ENCODE measurements at regions not wholly inside any gene's neighbourhood (a gene's known extent, or its start where the extent isn't known, plus 50 kb on each side); places are given as distances from the start of the nearest gene placed in this dataset.

- no TSS peak for BruUV-seq (replicated peaks)
- Histone ChIP-seq H3K4me2 (ENCODE audit: insufficient read depth, low read length) (no peak overlapping the region), H3K36me3 (ENCODE audit: control insufficient read depth in 2 of 2, extremely low read depth in 1 of 2, insufficient read depth in 2 of 2, low read length in 2 of 2) (no peaks in the 10 kb centered on the region), H3K4me3 (replicated peaks in 1 of 3; ENCODE audit: insufficient read depth in 1 of 3, low read depth in 1 of 3, low read length in 3 of 3) (no peak overlapping the region), H3K27me3 (ENCODE audit: control insufficient read depth in 2 of 2, insufficient read depth in 2 of 2, low read length in 2 of 2) (no peaks in the 10 kb centered on the region), H3K9me1 (replicated peaks; ENCODE audit: control insufficient read depth, extremely low read depth, insufficient read depth, low read length) (no peaks in the 10 kb centered on the region), H2AFZ (ENCODE audit: low read depth, low read length) (no peak overlapping the region), H3K79me2 (ENCODE audit: control insufficient read depth, insufficient read depth, low read length) (no peaks in the 10 kb centered on the region), H4K20me1 (replicated peaks; ENCODE audit: control insufficient read depth, extremely low read depth, insufficient read depth, low read length) (no peaks in the 10 kb centered on the region), H3K4me1 (ENCODE audit: control insufficient read depth, extremely low read depth, insufficient read depth, low read length) (peaks cover 8% of the 10 kb centered on the region), H3K9ac (replicated peaks; ENCODE audit: extremely low read depth, insufficient read depth, low read length) (no peak overlapping the region), H3K9me3 (replicated peaks; ENCODE audit: control insufficient read depth, insufficient read depth, low read length) (no peaks in the 10 kb centered on the region), H3K27ac (ENCODE audit: insufficient read depth, low read depth, low read length) (no peak overlapping the region)
- DNase-seq (ENCODE audit: low read depth, low spot score) (no peak), FAIRE-seq (no peak)
- dilution Hi-C loops (cut with MboI; ENCODE audit: extremely low pct_ligation_motif_present, low sequenced_read_pairs), result no loop called here
- intact Hi-C loops (cut with micrococcal nuclease), result no loop called here
- ChIA-PET POLR2A (no interaction called here), CTCF (interaction anchor here (0.8 kb wide), 1 partner anchor 14 kb away, joined by 3 read pairs; no protein-coding TSS in a partner anchor)
- TF ChIP-seq GATA2 (IDR thresholded peaks at IDR 0.05; ENCODE audit: insufficient read depth, insufficient read length, low read depth, low read length) (no peak), JUN (IDR thresholded peaks at IDR 0.05; ENCODE audit: borderline replicate concordance, insufficient read depth, insufficient read length, low read depth) (no peak), CTCF (IDR thresholded peaks at IDR 0.05; ENCODE audit: extremely low read depth in 1 of 2, insufficient read depth in 1 of 2, low read depth in 1 of 2, low read length in 2 of 2) (no peak), EZH2 (IDR thresholded peaks at IDR 0.05; ENCODE audit: borderline replicate concordance, low read depth, low read length, severe bottlenecking) (no peak), POLR2A (IDR thresholded peaks at IDR 0.05; ENCODE audit: low read depth, low read length) (no peak), MYC (IDR thresholded peaks at IDR 0.05; ENCODE audit: low read depth, low read length) (no peak), POLR2AphosphoS5 (IDR thresholded peaks at IDR 0.05; ENCODE audit: insufficient read depth, low read depth, low read length) (no peak), FOS (IDR thresholded peaks at IDR 0.05; ENCODE audit: borderline replicate concordance, insufficient read depth, low read length) (no peak), MAX (IDR thresholded peaks at IDR 0.05; ENCODE audit: insufficient read depth, insufficient read length) (no peak)
Measured at GRCh38 chr18:40878371-40878770, 1076.7 kb upstream of the PIK3C3 start.

Measured in endothelial cell of umbilical vein (primary cell).